ENCODE measurements at regions not wholly inside any gene's neighbourhood (a gene's known extent, or its start where the extent isn't known, plus 50 kb on each side); places are given as distances from the start of the nearest gene placed in this dataset.

DNA sequence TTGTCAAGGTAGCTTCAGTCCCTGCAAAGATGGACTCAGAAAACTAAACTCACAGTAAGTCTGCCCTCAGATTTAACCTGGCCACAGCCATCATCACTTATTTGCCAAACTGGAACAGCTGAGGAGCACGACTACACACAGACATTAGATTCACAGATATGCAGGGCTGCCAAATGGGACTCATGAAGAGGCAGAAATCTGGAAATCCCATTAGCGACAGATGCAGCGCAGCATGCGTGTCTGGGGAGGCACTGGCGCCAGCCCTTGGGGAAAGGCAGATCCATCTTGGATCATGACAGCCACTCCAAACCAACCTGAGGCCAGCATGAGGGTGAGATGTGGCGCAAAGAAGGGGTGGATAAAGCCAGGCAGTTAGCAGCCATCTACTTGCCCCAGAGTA is 160.7 kb upstream of the TSC22D2 start:
- TF ChIP-seq CBX5 (IDR thresholded peaks at IDR 0.05; ENCODE audit: low read depth) = no peak
- no peak for TF ChIP-seq MEF2B (IDR thresholded peaks at IDR 0.05; ENCODE audit: partially characterized antibody, poor library complexity, severe bottlenecking)
- no peak for TF ChIP-seq SP1 (IDR thresholded peaks at IDR 0.05; ENCODE audit: low read depth, low read length)
- TF ChIP-seq KDM1A (IDR thresholded peaks at IDR 0.05; ENCODE audit: borderline replicate concordance) = no peak
- no peak for TF ChIP-seq KLF5 (IDR thresholded peaks at IDR 0.05; ENCODE audit: partially characterized antibody)
- TF ChIP-seq SRF (IDR thresholded peaks at IDR 0.05; ENCODE audit: low read depth in 2 of 2, low read length in 2 of 2) = no peak
- no peak for TF ChIP-seq SIN3A (IDR thresholded peaks at IDR 0.05; ENCODE audit: low read depth, low read length)
- no peak for TF ChIP-seq BHLHE40 (IDR thresholded peaks at IDR 0.05; ENCODE audit: borderline replicate concordance in 1 of 2, low read depth in 2 of 2, low read length in 1 of 2)
- Histone ChIP-seq H3K9ac (ENCODE audit: control insufficient read depth, insufficient read depth, low read length) (no peak overlapping the region), H3K79me2 (ENCODE audit: control insufficient read depth, insufficient read depth, low read length) (no peaks in the 10 kb centered on the region), H3K4me2 (ENCODE audit: control insufficient read depth, insufficient read depth) (no peak overlapping the region), H3K36me3 (ENCODE audit: control insufficient read depth in 2 of 2, insufficient read depth in 2 of 2, low read length in 1 of 2) (no peaks in the 10 kb centered on the region), H4K20me1 (ENCODE audit: control insufficient read depth, insufficient read depth) (no peaks in the 10 kb centered on the region), H3K4me3 (no peak overlapping the region), H3K9me3 (replicated peaks; ENCODE audit: control insufficient read depth, insufficient read depth, low read length) (no peaks in the 10 kb centered on the region), H3K27ac (ENCODE audit: control insufficient read depth, insufficient read depth) (no peak overlapping the region), H3K27me3 (replicated peaks in 1 of 2; ENCODE audit: control insufficient read depth in 2 of 2, insufficient read depth in 2 of 2, low read length in 1 of 2) (peaks cover 0 to 3% of the 10 kb centered on the region in 2 experiments; a peak in 1 of 4 replicates), H2AFZ (ENCODE audit: control insufficient read depth, low read depth, low read length) (no peak overlapping the region), H3K4me1 (ENCODE audit: control insufficient read depth, insufficient read depth, low read length) (0 out of 2 replicates have a peak, but pooled peaks cover 3% of the 10 kb centered on the region)
- ChIA-PET RAD21 (ENCODE audit: unreplicated experiment) (interaction anchor here (0.6 to 1.5 kb wide), 4 partner anchors 12 to 248 kb away, joined by 3 to 5 read pairs (median 4); no protein-coding TSS in a partner anchor), POLR2A (interaction anchor here (0.9 kb wide), 1 partner anchor 19 kb away, joined by 3 read pairs; no protein-coding TSS in a partner anchor), CTCF (interaction anchor here (2.1 kb wide), 2 partner anchors 8 to 248 kb away, joined by 9 read pairs; no protein-coding TSS in a partner anchor), SMC1A (ENCODE audit: uncharacterized antibody, unreplicated experiment) (interaction anchor here (0.6 kb wide), 1 partner anchor 161 kb away, joined by 3 read pairs; the partner anchor contains the start of gene TSC22D2)
- FAIRE-seq (no peak), ATAC-seq (no peak), DNase-seq (ENCODE audit: low read depth, low spot score) (no peak)
- intact Hi-C loops (cut with micrococcal nuclease; ENCODE audit: unreplicated experiment) (no loop called here), in situ Hi-C loops (cut with MboI) (no loop called here)
- WGBS (ENCODE audit: insufficient coverage, insufficient replicate concordance, low lambda C conversion rate, missing lambda C conversion rate) = 80% methylated on average over 6 of the region's 6 CpGs
- BruUV-seq (replicated peaks) = no TSS peak
